Spleen (tissue), 11 donors: ENCODE measurements at regions not wholly inside any gene's neighbourhood (a gene's known extent, or its start where the extent isn't known, plus 50 kb on each side); places are given as distances from the start of the nearest gene placed in this dataset.
"Not testable (repeated sequence)": the region's sequence is repeated elsewhere in the genome, so short reads cannot be mapped to it uniquely, and the experiment has no call there.

Experiments used
- DNase-seq: peaks from one replicate; pipeline ENCODE4 v3.0.0-alpha.2; 2020
- H3K27ac ChIP-seq, 8 donors: fragments of 200-600 bp; sonication (generic) in 7 of 8; 1 replicate in 4 of 8; 2 replicates in 4 of 8; pipeline versions ENCODE4 v1.5.0 to v1.8.0; 2016 to 2021; ENCODE audit warnings: inconsistent platforms in 4 of 8, mild to moderate bottlenecking in 4 of 8, moderate library complexity in 1 of 8
- H3K27me3 ChIP-seq, 7 donors: fragments of 200-600 bp; sonication (generic) in 6 of 7; replicated peaks in 1 of 7; 1 replicate in 4 of 7; 2 replicates in 3 of 7; pipeline versions ENCODE4 v1.5.0 to v1.8.0; 2016 to 2021; ENCODE audit warnings: inconsistent platforms in 3 of 7, mild to moderate bottlenecking in 1 of 7
- H3K36me3 ChIP-seq, 6 donors: fragments of 200-600 bp; sonication (generic) in 5 of 6; 1 replicate in 4 of 6; 2 replicates in 2 of 6; pipeline versions ENCODE4 v1.5.0 to v1.8.0; 2016 to 2021; ENCODE audit warnings: inconsistent platforms in 2 of 6
- H3K4me1 ChIP-seq, 6 donors: fragments of 200-600 bp; sonication (generic) in 5 of 6; 1 replicate in 3 of 6; 2 replicates in 3 of 6; pipeline versions ENCODE4 v1.5.0 to v1.8.0; 2016 to 2021; ENCODE audit warnings: inconsistent platforms in 3 of 6
- H3K4me3 ChIP-seq, 8 donors: fragments of 200-600 bp; sonication (generic) in 7 of 8; 1 replicate in 4 of 8; 2 replicates in 4 of 8; pipeline versions ENCODE4 v1.5.0 to v1.8.0; 2016 to 2021; ENCODE audit warnings: inconsistent platforms in 4 of 8, mild to moderate bottlenecking in 4 of 8, moderate library complexity in 2 of 8
- H3K9me3 ChIP-seq, 8 donors: fragments of 200-600 bp; sonication (generic) in 7 of 8; 1 replicate in 4 of 8; 2 replicates in 4 of 8; pipeline versions ENCODE4 v1.5.0 to v1.8.0; 2016 to 2021; ENCODE audit warnings: inconsistent platforms in 4 of 8
- CTCF ChIP-seq, 11 experiments: fragments of 200-600 bp in 7 of 11; fragments of 450-650 bp in 4 of 11; sonication (generic) in 4 of 11; IDR thresholded peaks in 8 of 11; conservative IDR thresholded peaks in 3 of 11; 1 replicate in 7 of 11; 2 replicates in 4 of 11; pipeline versions ENCODE4 v1.4.0 to v1.8.0; 2016 to 2021; ENCODE audit warnings: antibody characterized with exemption in 11 of 11, inconsistent platforms in 4 of 11, mild to moderate bottlenecking in 1 of 11
- POLR2A ChIP-seq, 3 donors: fragments of 450-650 bp; IDR thresholded peaks; one replicate each; pipeline ENCODE4 v1.5.1; 2017; ENCODE audit warnings: antibody characterized with exemption in 3 of 3, mild to moderate bottlenecking in 1 of 3
- POLR2AphosphoS5 ChIP-seq, 3 donors: sonication (generic); formaldehyde crosslinking; IDR thresholded peaks; one replicate each; pipeline ENCODE4 v1.5.1; 2017; ENCODE audit warnings: antibody characterized with exemption in 3 of 3
- WGBS, 5 donors: extraction: QIAGEN DNeasy Blood & Tissue Kit in 3 of 5; methylation state at CpG; one replicate each; pipeline versions ENCODE4 v1.1.5 to v1.1.7; 2013 to 2018; 5-methylcytosine and 5-hydroxymethylcytosine counted together
- intact Hi-C: fragments of 100-400 bp; cut with DNase I; formaldehyde crosslinking; loops from one replicate; pipeline ENCODE4 v1.15.0; 2023; ENCODE audit warnings: low total_unique reads
- donor health status: healthy with polysubstance abuse.
- donor health status: DM: no; HTN: no; CAD: no; lungs with moderate emphysema.
- donor health status: DM: no; HTN: no; CAD: no.
- donor health status: Bipolar disorder and iron deficiency.
- donor health status: healthy.
- donor health status: DM: no; HTN: no; CAD: no.
- donor health status: DM: yes; HTN: yes; CAD: no.

GRCh38 chr13:88281841-88282240 is 610.7 kb downstream of the SLITRK5 start:
- H3K4me1 ChIP-seq, result no peaks in the 10 kb centered on the region
- H3K4me3 ChIP-seq, result no peak overlapping the region
- no peak for DNase-seq
- H3K27ac ChIP-seq, result no peak overlapping the region
- intact Hi-C loops, result no loop called here
- H3K27me3 ChIP-seq, result no peaks in the 10 kb centered on the region
- WGBS, 5 donors, result 59 to 71% (median 64%) methylated on average over 3 of the region's 3 CpGs
- peaks cover 0 to 36% (median 12%) of the 10 kb centered on the region in 8 donors for H3K9me3 ChIP-seq
- H3K36me3 ChIP-seq, result no peaks in the 10 kb centered on the region
- TF ChIP-seq POLR2AphosphoS5 (IDR thresholded peaks at IDR 0.05), result no peak

GRCh38 chr13:88285329-88285728 is 614.2 kb downstream of the SLITRK5 start:
- Histone ChIP-seq H3K36me3 (no peaks in the 10 kb centered on the region), H3K4me3 (no peak overlapping the region), H3K27ac (no peak overlapping the region), H3K4me1 (no peaks in the 10 kb centered on the region), H3K9me3 (peaks cover 0 to 37% (median 12%) of the 10 kb centered on the region in 8 donors), H3K27me3 (no peaks in the 10 kb centered on the region)
- no peak for DNase-seq
- no peak for TF ChIP-seq POLR2AphosphoS5 (IDR thresholded peaks at IDR 0.05)
- WGBS, 5 donors, result 70 to 94% (median 85%) methylated on average over 4 of the region's 4 CpGs
- intact Hi-C loops, result no loop called here

- Histone ChIP-seq H3K27me3 (no peaks in the 10 kb centered on the region), H3K27ac (no peak overlapping the region), H3K4me1 (no peaks in the 10 kb centered on the region), H3K9me3 (peaks cover 0 to 46% (median 16%) of the 10 kb centered on the region in 8 donors), H3K36me3 (no peaks in the 10 kb centered on the region), H3K4me3 (no peak overlapping the region)
- WGBS, 5 donors, result 73 to 85% (median 81%) methylated on average over 1 of the region's 1 CpG
- DNase-seq, result no peak
- TF ChIP-seq POLR2A (IDR thresholded peaks at IDR 0.05), result no peak
- no peak for TF ChIP-seq CTCF (IDR thresholded peaks at IDR 0.05 in 8 of 11, conservative IDR thresholded peaks at IDR 0.05 in 3 of 11)
- TF ChIP-seq POLR2AphosphoS5 (IDR thresholded peaks at IDR 0.05), result no peak
- intact Hi-C loops, result no loop called here
Measured at GRCh38 chr13:88288326-88288725, 617.2 kb downstream of the SLITRK5 start.

GRCh38 chr13:88291731-88292130 is 620.6 kb downstream of the SLITRK5 start:
- H3K4me3 ChIP-seq, H3K27me3 ChIP-seq, H3K4me1 ChIP-seq, intact Hi-C loops, H3K27ac ChIP-seq, H3K36me3 ChIP-seq: not testable (repeated sequence)
- 92 to 96% (median 95%) methylated on average over 16 to 26 of the region's 26 CpGs for WGBS, 5 donors
- peak; percentile 62 for DNase-seq
- peaks cover 0 to 21% (median 5%) of the 10 kb centered on the region in 8 donors for H3K9me3 ChIP-seq

GRCh38 chr13:88294368-88294767 is 623.2 kb downstream of the SLITRK5 start:
- Histone ChIP-seq H3K4me3 (no peak overlapping the region), H3K36me3 (no peaks in the 10 kb centered on the region), H3K27ac (no peak overlapping the region), H3K27me3 (no peaks in the 10 kb centered on the region), H3K4me1 (no peaks in the 10 kb centered on the region), H3K9me3 (peaks cover 0 to 21% (median 5%) of the 10 kb centered on the region in 8 donors)
- WGBS, 5 donors, result 60 to 72% (median 66%) methylated on average over 4 of the region's 4 CpGs
- no peak for TF ChIP-seq CTCF (IDR thresholded peaks at IDR 0.05 in 8 of 11, conservative IDR thresholded peaks at IDR 0.05 in 3 of 11)
- no peak for TF ChIP-seq POLR2A (IDR thresholded peaks at IDR 0.05)
- no peak for TF ChIP-seq POLR2AphosphoS5 (IDR thresholded peaks at IDR 0.05)
- intact Hi-C loops, result no loop called here
- DNase-seq, result no peak

- intact Hi-C loops, result no loop called here
- Histone ChIP-seq H3K4me1 (no peaks in the 10 kb centered on the region), H3K27ac (no peak overlapping the region), H3K4me3 (no peak overlapping the region), H3K36me3 (no peaks in the 10 kb centered on the region), H3K27me3 (no peaks in the 10 kb centered on the region), H3K9me3 (peaks cover 0 to 23% (median 7%) of the 10 kb centered on the region in 8 donors)
- TF ChIP-seq POLR2A (IDR thresholded peaks at IDR 0.05), result no peak
- TF ChIP-seq POLR2AphosphoS5 (IDR thresholded peaks at IDR 0.05), result no peak
- TF ChIP-seq CTCF (IDR thresholded peaks at IDR 0.05 in 8 of 11, conservative IDR thresholded peaks at IDR 0.05 in 3 of 11), result no peak
- DNase-seq, result no peak
- WGBS, 5 donors, result 30 to 57% (median 46%) methylated on average over 3 of the region's 3 CpGs
Measured at GRCh38 chr13:88303157-88303556, 632.0 kb downstream of the SLITRK5 start.
